HG02588 (cell line): ENCODE measurements at regions not wholly inside any gene's neighbourhood (a gene's known extent, or its start where the extent isn't known, plus 50 kb on each side); places are given as distances from the start of the nearest gene placed in this dataset.

Experiments used
- ATAC-seq: cut with Tn5 transposase; IDR thresholded peaks from one replicate; pipeline ENCODE4 v1.9.1; 2021; ENCODE audit warnings: mild to moderate bottlenecking, moderate library complexity; ENCODE audit not compliant: unreplicated experiment

DNA sequence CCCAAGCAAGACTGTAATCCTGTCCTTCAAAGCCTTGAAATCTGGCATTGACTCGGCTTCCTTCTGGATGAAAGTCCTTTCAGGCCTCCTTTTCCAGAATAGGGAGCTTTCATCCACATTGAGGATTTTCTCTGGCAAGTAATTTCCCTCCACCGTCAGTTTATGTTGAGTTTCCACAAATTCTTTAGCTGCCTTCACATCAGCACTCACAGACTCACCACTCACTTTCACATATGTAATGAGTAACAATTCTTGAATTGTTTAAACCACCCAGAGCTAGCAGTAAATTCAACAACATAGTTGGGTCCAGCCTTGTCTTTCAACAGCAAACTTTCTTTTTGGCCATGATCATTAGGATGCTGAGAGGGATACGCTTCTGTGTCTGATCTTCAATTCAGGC lies 84.3 kb upstream of the PRDM11 start:
- ATAC-seq, result no peak

GRCh38 chr11:45062974-45063635 lies 83.3 kb upstream of the PRDM11 start:
- no peak for ATAC-seq

DNA sequence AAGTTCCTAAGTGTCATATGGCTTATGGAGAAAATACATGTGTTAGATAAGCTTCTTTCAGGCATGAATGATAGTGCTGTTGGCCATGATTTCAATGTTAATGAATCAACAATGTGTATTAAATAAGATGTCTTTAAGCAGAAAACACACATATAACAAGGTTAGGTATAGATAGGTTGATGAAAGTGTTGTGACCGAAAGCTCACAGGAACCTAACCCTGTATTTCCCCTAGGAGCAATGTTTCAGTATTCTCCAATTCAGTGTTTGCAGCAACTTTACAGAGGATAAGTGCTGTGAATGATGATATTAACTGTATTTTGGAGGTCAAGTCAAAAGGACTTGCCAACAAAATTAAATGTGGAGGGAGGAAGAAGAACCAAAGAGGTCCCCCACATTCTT lies 82.8 kb upstream of the PRDM11 start:
- no peak for ATAC-seq

GRCh38 chr11:45067966-45068365 lies 78.5 kb upstream of the PRDM11 start:
- ATAC-seq, result no peak

DNA sequence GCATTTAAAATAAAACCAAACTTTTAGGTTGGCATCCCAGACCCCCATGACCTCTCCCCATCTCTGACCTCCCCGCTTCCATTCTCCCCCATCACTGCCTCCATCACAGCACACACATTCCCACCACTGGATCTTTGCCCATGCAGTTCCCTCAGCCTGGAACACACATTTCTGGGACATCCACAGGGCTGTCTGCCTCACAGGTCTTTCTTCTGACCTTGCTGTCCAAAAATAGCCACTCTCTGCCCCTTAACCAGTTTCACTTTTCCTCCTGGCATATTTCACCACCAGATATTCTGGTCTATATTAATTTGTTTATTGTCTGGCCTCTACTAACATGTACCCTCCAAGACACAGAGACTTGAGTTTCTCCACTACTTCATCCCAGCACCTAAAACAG lies 75.2 kb upstream of the PRDM11 start:
- ATAC-seq, result no peak

- no peak for ATAC-seq
These were observed 72.7 kb upstream of the PRDM11 start for GRCh38 chr11:45073685-45074141.

DNA sequence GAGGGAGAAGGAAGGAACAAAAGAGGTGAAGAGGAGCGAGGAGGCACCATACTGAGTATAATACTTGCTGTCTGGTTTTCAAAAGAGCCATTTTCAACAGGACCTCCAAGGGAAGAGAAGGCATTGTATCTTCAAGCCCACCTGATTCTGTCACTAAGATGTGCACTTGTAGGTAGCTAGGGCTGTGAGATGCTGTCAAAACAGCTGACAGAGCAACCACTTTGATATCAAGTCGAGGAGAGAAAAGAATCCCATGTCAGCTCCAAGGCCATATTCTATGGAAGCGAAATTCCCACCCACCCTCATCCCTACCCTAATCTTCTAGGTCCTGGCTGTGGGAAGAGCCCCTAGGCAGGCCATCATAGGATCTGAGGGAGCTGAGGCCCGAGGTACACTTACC lies 70.9 kb upstream of the PRDM11 start:
- ATAC-seq, result no peak

DNA sequence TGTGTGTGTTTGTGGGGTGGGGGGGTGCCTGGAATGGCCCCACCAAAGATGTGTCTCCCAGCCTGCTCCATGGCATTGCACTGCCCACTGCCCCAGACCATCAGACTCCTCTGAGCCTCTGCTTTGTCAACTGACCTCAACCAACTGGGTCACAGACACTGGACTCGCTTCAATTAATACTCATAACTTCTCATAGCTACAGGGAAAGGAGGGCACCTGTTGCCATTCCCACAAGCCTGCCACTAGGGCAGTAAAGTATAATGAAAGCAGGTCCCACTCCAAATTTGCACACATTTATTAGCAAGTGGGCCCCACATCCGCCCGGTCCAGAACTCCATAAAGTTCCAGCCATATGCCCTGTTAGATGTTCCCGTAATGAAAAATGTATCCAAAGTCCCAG lies 70.5 kb upstream of the PRDM11 start:
- ATAC-seq, result no peak

- no peak for ATAC-seq
These were observed 69.7 kb upstream of the PRDM11 start for GRCh38 chr11:45076761-45077160.

- ATAC-seq, result no peak
These were observed 68.0 kb upstream of the PRDM11 start for GRCh38 chr11:45078236-45079074.

DNA sequence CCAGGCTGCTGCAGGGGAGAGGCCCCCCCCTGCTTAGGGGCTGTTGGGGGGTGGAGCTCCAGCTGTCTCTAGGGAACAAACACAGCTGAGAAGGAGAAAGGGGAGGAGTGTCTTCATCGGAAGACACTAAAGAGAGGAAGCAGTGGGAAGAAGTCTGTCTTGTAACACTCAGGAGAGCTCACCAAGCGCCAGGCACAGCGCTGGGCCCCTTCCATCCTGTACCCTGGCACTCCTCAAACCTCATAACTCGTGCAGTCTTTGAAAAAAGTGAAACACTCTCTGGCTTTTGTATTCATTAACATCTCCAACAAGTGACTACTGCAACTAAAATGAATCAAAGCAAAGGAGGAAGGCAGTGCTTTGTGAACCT lies 67.4 kb upstream of the PRDM11 start:
- no peak for ATAC-seq

- no peak for ATAC-seq
These were observed 66.9 kb upstream of the PRDM11 start for GRCh38 chr11:45079567-45079942.

DNA sequence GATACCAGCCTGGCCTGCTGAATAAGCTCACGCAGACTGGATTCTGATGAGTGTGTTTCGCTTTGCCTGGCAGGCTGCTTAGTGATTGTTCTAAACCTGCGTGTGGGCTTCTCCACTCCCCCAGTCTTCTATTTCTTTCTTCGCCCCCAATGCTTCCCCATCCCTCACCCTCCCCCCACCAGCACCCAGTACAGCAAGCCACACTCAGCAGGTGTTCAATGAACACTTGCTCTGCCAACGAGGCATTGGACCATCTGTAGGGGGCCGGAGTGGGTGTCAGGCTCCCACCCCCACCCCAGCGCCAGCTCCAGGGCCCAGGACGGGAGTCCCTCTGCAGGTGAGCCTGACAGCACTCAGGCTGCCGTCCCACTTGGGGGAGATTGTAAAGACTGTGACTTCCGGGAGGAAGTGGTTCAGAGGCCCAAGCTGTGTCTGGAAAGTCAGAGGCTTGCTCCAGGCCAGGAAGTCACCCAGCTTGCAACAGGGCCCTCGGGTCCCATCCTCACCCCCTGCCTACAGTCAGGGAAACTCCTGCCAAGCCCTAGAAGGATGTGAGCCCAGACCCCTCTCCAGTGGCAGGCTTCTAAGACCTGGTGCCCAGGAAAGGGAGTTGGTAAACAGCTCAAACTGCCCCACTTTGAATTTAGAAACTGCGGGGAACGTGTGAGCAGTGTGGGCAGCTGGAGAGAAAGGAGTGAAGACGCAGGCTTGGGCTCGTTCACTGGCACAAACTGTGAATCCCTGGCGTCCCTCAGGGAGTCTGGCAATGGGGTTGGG lies 66.3 kb upstream of the PRDM11 start:
- ATAC-seq, result no peak

DNA sequence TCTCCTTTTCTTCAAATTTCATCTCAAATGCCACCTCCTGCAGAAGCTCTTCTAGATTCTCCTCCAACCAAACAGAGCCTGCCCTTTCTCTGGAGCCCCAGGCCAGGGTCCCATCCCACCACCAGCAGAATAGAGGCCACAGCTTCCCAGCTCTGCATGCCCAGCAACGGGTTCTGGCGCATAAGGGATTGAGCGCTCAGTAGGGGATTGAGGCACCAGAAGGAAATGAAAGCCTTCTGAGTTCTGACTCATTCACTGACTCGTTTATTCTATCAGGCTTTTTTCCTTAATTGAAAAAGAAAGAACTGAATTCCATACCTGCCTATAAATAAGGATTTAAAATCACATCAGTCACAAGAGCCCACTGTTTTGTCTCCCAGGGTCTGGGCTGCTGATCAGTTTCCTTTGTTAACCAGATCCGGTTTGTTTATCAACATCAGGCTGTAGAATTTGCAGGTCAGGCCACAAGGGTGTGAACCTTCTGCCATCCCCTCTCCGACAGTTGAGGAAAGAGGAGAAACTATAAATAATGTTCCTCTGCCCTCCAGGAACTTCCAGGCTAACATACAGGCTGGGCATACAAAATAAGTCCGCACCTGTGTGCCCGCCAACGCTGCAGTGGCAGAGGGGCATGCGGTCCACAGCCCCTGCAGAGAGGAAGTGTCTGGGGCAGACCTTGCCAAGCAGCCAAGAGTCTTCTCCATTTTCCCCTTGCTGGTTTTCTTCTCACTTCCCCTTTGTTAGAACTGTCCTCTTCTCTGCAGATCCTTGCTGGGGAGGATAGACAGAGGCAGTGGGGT lies 63.5 kb upstream of the PRDM11 start:
- no peak for ATAC-seq

DNA sequence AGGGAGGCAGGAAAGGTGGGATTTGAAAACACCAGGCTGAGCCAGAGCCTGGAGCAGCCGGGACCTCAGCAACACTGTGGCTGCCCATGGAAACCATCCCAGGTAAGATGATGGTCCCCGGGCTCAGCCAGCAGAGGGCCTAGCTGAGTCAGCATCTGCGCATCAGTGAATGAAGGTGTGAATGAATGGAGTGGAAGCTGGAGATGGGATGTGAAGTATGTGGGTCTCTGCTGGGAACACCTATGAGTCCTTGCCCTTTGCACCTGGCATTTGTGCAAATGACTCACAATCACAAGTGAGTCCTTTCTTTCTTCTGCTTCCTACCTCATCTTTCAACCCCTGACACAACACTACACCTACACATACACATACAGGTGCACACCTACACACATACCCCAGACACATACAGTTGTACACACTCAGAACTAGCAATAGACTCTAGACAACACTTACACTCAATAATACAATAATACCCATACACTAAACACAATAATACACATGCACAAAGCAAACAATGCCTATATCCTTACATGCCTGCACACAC lies 62.8 kb upstream of the PRDM11 start:
- ATAC-seq, result no peak

DNA sequence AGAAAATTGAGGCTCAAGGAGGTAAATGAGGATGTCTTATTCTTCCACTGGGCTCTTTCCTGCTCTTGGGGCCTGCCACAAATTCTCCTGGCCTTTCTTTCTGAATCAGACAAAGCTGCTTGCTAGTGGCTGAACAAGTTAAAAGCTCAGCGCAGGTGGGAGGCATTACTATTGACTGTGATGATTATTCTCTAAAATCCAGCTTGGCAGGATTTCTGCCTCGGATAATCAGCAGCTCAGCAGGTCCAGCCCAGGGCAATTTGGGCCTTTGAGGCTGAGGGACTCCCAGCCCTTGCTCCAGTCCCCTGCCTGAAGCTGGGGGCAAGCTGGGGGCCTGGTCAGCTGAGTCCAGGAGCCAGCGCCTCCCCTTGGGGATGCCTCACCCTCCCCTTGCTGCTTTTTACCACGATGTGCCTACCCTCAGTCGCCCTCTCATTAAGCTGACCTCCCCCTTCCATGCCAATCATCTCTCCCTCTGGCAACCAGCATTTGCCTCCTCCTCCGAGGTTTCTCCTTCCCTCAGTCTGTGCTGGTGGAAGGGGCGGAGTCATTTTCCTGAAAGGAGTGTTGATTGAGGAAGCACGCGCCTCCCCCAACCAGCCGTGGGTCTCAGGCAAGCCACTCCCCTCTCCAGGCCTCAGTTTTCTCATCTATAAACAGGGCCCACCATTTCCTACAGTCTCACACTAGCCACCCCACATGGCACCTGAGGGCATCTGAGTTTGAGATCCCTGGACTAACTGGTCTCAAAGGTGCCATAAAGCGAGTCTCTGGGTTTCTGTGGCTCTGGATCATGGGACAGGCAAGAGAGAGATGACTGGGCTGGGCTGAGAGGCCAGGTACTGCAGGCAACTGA lies 60.6 kb upstream of the PRDM11 start:
- no peak for ATAC-seq

DNA sequence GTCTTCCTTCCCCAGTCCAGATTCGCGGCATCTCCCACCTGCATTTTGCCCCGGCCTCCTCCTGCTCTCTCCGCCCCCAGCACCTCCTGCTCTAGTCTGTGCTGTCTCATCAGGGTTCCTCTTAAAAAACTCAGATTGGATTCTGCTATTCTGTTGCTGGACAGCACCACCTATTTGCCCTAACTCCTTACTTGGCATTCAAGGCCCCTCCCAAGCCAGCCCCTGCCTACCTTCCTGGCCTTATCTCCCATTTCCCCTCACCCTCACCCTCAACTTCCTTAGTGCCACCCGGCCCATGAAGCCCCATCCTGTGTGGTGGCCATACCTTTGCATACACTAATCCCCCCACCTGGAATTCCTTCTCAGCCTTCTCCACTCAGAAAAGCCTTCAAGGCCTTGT lies 59.9 kb upstream of the PRDM11 start:
- ATAC-seq, result no peak

DNA sequence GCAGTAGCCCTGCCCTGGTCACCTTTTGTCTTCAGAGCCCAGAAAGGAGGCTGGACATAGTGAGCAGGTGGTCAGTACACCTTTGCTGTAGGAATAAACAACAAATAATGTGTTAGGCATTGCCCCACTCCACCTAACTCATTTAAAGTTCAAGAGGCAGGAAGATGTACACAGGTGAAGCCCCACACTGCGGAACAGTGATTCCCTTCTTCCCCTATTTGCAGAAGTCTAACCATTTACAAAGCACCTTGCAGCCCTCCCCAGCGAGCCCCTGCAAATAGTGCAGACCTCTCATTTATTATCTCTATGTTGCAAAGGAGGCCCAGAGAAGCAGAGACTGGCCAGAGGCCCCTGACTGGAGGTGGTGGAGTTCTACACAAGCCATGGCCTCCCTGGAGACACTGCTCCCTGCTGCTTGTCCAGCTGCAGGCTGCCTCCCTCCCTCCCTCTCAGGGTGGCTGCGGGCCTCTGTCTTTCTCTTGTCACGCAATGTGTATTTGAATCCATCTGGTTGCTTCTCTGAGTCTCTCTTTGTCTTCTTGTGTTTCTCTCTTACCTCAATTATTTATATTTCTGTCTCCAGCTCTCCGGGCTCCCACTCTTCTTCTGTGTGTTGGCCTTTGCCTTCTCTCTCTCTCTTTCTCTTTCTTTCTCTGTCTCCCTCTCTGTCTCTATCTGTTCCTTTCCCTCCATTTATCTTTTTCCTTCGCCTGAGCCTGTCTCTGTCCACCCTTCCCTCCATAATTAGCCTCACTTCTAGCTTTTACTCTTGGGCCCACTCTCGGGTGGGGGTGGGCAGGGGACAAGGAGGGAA lies 59.1 kb upstream of the PRDM11 start:
- ATAC-seq, result no peak

DNA sequence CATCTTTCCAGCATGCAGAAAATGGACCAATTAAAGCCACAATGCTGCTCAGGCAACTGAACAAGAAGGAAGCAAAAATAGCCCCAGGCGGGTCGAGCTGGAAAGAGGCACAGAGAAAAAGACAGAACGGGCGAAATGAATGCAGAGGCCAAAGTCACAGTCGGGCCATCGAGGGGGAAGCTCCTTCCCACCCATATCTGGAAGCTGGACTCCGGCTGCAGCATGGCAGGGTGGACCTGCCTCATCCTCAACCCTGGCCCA lies 58.6 kb upstream of the PRDM11 start:
- ATAC-seq, result no peak
